H9 (cell line): ENCODE measurements at regions not wholly inside any gene's neighbourhood (a gene's known extent, or its start where the extent isn't known, plus 50 kb on each side); places are given as distances from the start of the nearest gene placed in this dataset.

Source experiments
- DNase-seq: peaks from one replicate; pipeline ENCODE4 v3.0.0-alpha.2; 2017
- H2AFZ ChIP-seq: one replicate; pipeline ENCODE4 v1.6.1; 2013; ENCODE audit warnings: mild to moderate bottlenecking, low read length, control low read depth, moderate library complexity
- H2AK5ac ChIP-seq: 2 replicates; pipeline ENCODE4 v1.6.1; 2013; ENCODE audit warnings: low read length, control low read depth, mixed read lengths; ENCODE audit not compliant: insufficient read length
- H2BK120ac ChIP-seq: one replicate; pipeline ENCODE4 v1.6.1; 2013; ENCODE audit warnings: low read depth, mild to moderate bottlenecking, low read length, control low read depth, inconsistent platforms; ENCODE audit not compliant: poor library complexity, severe bottlenecking
- H2BK12ac ChIP-seq: 2 replicates; pipeline ENCODE4 v1.6.1; 2013; ENCODE audit warnings: low read length, control low read depth, mixed read lengths, low read depth; ENCODE audit not compliant: insufficient read length
- H2BK15ac ChIP-seq: 2 replicates; pipeline ENCODE4 v1.6.1; 2013; ENCODE audit warnings: low read depth, low read length, control low read depth
- H2BK20ac ChIP-seq: one replicate; pipeline ENCODE4 v1.6.1; 2013; ENCODE audit warnings: low read depth, mild to moderate bottlenecking, low read length, control low read depth, inconsistent platforms; ENCODE audit not compliant: poor library complexity, severe bottlenecking
- H2BK5ac ChIP-seq: 2 replicates; pipeline ENCODE4 v1.6.1; 2013; ENCODE audit warnings: low read length, control low read depth, mixed read lengths; ENCODE audit not compliant: insufficient read length
- H3K14ac ChIP-seq: 2 replicates; pipeline ENCODE4 v1.6.1; 2013; ENCODE audit warnings: low read length, control low read depth; ENCODE audit not compliant: insufficient read depth
- H3K18ac ChIP-seq: 2 replicates; pipeline ENCODE4 v1.6.1; 2013; ENCODE audit warnings: low read depth, mild to moderate bottlenecking, mixed read lengths, low read length, control low read depth; ENCODE audit not compliant: insufficient read length
- H3K23ac ChIP-seq: 2 replicates; pipeline ENCODE4 v1.6.1; 2013; ENCODE audit warnings: low read length, control low read depth, mixed read lengths, low read depth; ENCODE audit not compliant: insufficient read length
- H3K23me2 ChIP-seq: 2 replicates; pipeline ENCODE4 v1.6.1; 2013; ENCODE audit warnings: low read depth, mild to moderate bottlenecking, mixed read lengths, low read length, control low read depth; ENCODE audit not compliant: insufficient read length, poor library complexity, severe bottlenecking
- H3K27ac ChIP-seq: 2 replicates; pipeline ENCODE4 v1.5.1; 2013; ENCODE audit warnings: low read length, control low read depth, mixed read lengths, low read depth; ENCODE audit not compliant: insufficient read length
- H3K27me3 ChIP-seq: 2 replicates; pipeline ENCODE4 v1.6.1; 2013; ENCODE audit warnings: low read length, control low read depth, inconsistent platforms; ENCODE audit not compliant: insufficient read depth
- H3K4ac ChIP-seq: 2 replicates; pipeline ENCODE4 v1.6.1; 2013; ENCODE audit warnings: low read depth, mild to moderate bottlenecking, control low read depth, inconsistent platforms, low read length, moderate library complexity
- H3K4me1 ChIP-seq: 2 replicates; pipeline ENCODE4 v1.6.1; 2013; ENCODE audit warnings: low read length, control low read depth, inconsistent platforms; ENCODE audit not compliant: insufficient read depth
- H3K4me2 ChIP-seq: 2 replicates; pipeline ENCODE4 v1.6.1; 2013; ENCODE audit warnings: low read length, control low read depth, mixed read lengths; ENCODE audit not compliant: insufficient read length, insufficient read depth
- H3K56ac ChIP-seq: 2 replicates; pipeline ENCODE4 v1.6.1; 2013; ENCODE audit warnings: low read depth, mild to moderate bottlenecking, mixed read lengths, low read length, control low read depth; ENCODE audit not compliant: insufficient read length
- H3K79me1 ChIP-seq: 2 replicates; pipeline ENCODE4 v1.6.1; 2013; ENCODE audit warnings: low read depth, mild to moderate bottlenecking, moderate library complexity, low read length, control low read depth, inconsistent platforms; ENCODE audit not compliant: insufficient read depth, poor library complexity, severe bottlenecking
- H3K79me2 ChIP-seq: 2 replicates; pipeline ENCODE4 v1.6.1; 2013; ENCODE audit warnings: low read length, control low read depth, inconsistent platforms; ENCODE audit not compliant: insufficient read depth
- H3K9ac ChIP-seq: 2 replicates; pipeline ENCODE4 v1.6.1; 2013; ENCODE audit warnings: low read length, control low read depth, mixed read lengths; ENCODE audit not compliant: insufficient read length; ENCODE audit errors: extremely low read depth
- H3K9me3 ChIP-seq: one replicate; pipeline ENCODE4 v1.6.1; 2013; ENCODE audit warnings: low read depth, low read length, inconsistent platforms; ENCODE audit not compliant: control insufficient read depth
- H3T11ph ChIP-seq: one replicate; pipeline ENCODE4 v1.6.1; 2013; ENCODE audit warnings: mild to moderate bottlenecking, low read length, control low read depth, inconsistent platforms
- H4K20me1 ChIP-seq: one replicate; pipeline ENCODE4 v1.6.1; 2013; ENCODE audit not compliant: control insufficient read depth, insufficient read length, insufficient read depth
- H4K5ac ChIP-seq: 2 replicates; pipeline ENCODE4 v1.6.1; 2013; ENCODE audit warnings: low read depth, mild to moderate bottlenecking, mixed read lengths, low read length, control low read depth; ENCODE audit not compliant: insufficient read length
- H4K8ac ChIP-seq: replicated peaks from 2 replicates; pipeline ENCODE4 v1.6.1; 2013; ENCODE audit warnings: low read length, control low read depth, mixed read lengths, low read depth; ENCODE audit not compliant: insufficient read length
- H4K91ac ChIP-seq: 2 replicates; pipeline ENCODE4 v1.6.1; 2013; ENCODE audit warnings: low read depth, mild to moderate bottlenecking, moderate library complexity, mixed read lengths, low read length, control low read depth; ENCODE audit not compliant: insufficient read length
- H3K27ac Mint-ChIP-seq, 3 experiments: 2 replicates in 2 of 3; 3 replicates in 1 of 3; pipeline ENCODE4 v1.8.0; 2020 to 2021; ENCODE audit warnings: mixed read lengths in 3 of 3, mild to moderate bottlenecking in 1 of 3, moderate library complexity in 1 of 3
- H3K27me3 Mint-ChIP-seq: 2 replicates; pipeline ENCODE4 v1.8.0; 2021; ENCODE audit warnings: low read depth, mild to moderate bottlenecking, moderate library complexity, mixed read lengths
- H3K36me3 Mint-ChIP-seq, 3 experiments: 2 replicates in 2 of 3; 3 replicates in 1 of 3; pipeline ENCODE4 v1.8.0; 2020 to 2021; ENCODE audit warnings: low read depth in 3 of 3, mixed read lengths in 3 of 3; ENCODE audit not compliant: insufficient read depth in 1 of 3
- H3K4me1 Mint-ChIP-seq, 2 experiments: 2 replicates each; pipeline ENCODE4 v1.8.0; 2020; ENCODE audit warnings: mixed read lengths in 2 of 2
- H3K4me3 Mint-ChIP-seq, 2 experiments: 2 replicates in 1 of 2; 3 replicates in 1 of 2; pipeline ENCODE4 v1.8.0; 2020 to 2021; ENCODE audit warnings: mild to moderate bottlenecking in 2 of 2, mixed read lengths in 2 of 2, moderate library complexity in 1 of 2
- H3K9me3 Mint-ChIP-seq, 2 experiments: 2 replicates in 1 of 2; 3 replicates in 1 of 2; pipeline ENCODE4 v1.8.0; 2020; ENCODE audit warnings: mild to moderate bottlenecking in 2 of 2, mixed read lengths in 2 of 2, moderate library complexity in 1 of 2
- CTCF ChIP-seq: fragments of 200-600 bp; sonication (generic); conservative IDR thresholded peaks from 3 replicates; pipeline ENCODE4 v1.8.0; 2021; ENCODE audit warnings: antibody characterized with exemption, mild to moderate bottlenecking
- WGBS: extraction: QIAGEN DNeasy Blood & Tissue Kit; methylation state at CpG from one replicate; pipeline ENCODE4 v1.1.7; 2013; ENCODE audit warnings: missing lambda C conversion rate, low lambda C conversion rate, mixed read lengths; ENCODE audit not compliant: insufficient read length; ENCODE audit errors: extremely low coverage; 5-methylcytosine and 5-hydroxymethylcytosine counted together

- H3K9me3 ChIP-seq: peaks cover 92% of the 10 kb centered on the region
Observed at GRCh38 chr18:14975431-14975830, 227.5 kb downstream of the ANKRD30B start.

More at GRCh38 chr18:14975431-14975830, 227.5 kb downstream of the ANKRD30B start:
- H2BK15ac ChIP-seq: no peak overlapping the region
- no peak overlapping the region for H3K23ac ChIP-seq
- no peaks in the 10 kb centered on the region for H4K20me1 ChIP-seq
- no peak for DNase-seq
- no peak overlapping the region for H4K5ac ChIP-seq
- H3K79me2 ChIP-seq: no peaks in the 10 kb centered on the region
- H4K8ac ChIP-seq: no peak overlapping the region
- peaks cover 12 to 40% (median 17%) of the 10 kb centered on the region in 3 experiments for H3K36me3 Mint-ChIP-seq
- no CpG with 5 or more reads among the region's 9 CpGs for WGBS
- H3K9ac ChIP-seq: no peak overlapping the region
- H2BK20ac ChIP-seq: no peak overlapping the region
- H3K18ac ChIP-seq: no peak overlapping the region
- H3K14ac ChIP-seq: no peak overlapping the region
- no peaks in the 10 kb centered on the region for H3K27me3 ChIP-seq
- peaks cover 2% of the 10 kb centered on the region; the same call in 1 of the 2 replicates for H3K27me3 Mint-ChIP-seq
- H3K9me3 Mint-ChIP-seq: peaks cover 93 to 97% of the 10 kb centered on the region in 2 experiments
- H2BK12ac ChIP-seq: no peak overlapping the region
- H3K27ac ChIP-seq: no peak overlapping the region
- H2BK120ac ChIP-seq: no peak overlapping the region
- H4K91ac ChIP-seq: no peak overlapping the region
- H3K23me2 ChIP-seq: no peaks in the 10 kb centered on the region
- no peak overlapping the region for H3K4me3 Mint-ChIP-seq
- no peak overlapping the region for H2AFZ ChIP-seq
- no peaks in the 10 kb centered on the region for H3K79me1 ChIP-seq
- no peak overlapping the region for H3K4me2 ChIP-seq
- no peaks in the 10 kb centered on the region for H3K4me1 Mint-ChIP-seq
- H2AK5ac ChIP-seq: no peak overlapping the region
- no peak overlapping the region for H3K56ac ChIP-seq
- H3K4me1 ChIP-seq: no peaks in the 10 kb centered on the region
- H3K4ac ChIP-seq: no peak overlapping the region
- no peak overlapping the region for H2BK5ac ChIP-seq
- H3T11ph ChIP-seq: no peak overlapping the region
- TF ChIP-seq CTCF: no peak
- H3K27ac Mint-ChIP-seq: no peak overlapping the region
